ENCODE measurements at regions not wholly inside any gene's neighbourhood (a gene's known extent, or its start where the extent isn't known, plus 50 kb on each side); places are given as distances from the start of the nearest gene placed in this dataset.

DNA sequence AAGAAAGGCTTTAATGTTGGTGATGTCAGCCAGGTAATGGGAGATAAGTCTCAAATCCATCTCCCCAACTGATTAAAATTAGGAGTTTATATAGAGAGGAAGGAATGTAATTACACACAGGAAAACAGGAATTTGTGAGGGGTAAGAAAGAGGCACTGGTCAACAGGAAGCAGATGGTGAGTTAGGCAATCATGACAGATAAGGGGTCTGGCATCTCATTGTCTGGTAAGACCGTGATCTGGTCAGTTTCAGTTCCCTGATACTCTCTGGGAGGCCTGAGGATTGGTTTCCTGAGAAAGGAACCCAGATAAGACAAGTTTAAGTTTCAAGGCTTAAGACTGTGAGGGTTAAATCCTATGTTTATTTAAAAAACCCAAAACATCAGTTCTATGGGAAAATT is 414.7 kb upstream of the ARRDC4 start:
- DNase-seq = peak; percentile 38

DNA sequence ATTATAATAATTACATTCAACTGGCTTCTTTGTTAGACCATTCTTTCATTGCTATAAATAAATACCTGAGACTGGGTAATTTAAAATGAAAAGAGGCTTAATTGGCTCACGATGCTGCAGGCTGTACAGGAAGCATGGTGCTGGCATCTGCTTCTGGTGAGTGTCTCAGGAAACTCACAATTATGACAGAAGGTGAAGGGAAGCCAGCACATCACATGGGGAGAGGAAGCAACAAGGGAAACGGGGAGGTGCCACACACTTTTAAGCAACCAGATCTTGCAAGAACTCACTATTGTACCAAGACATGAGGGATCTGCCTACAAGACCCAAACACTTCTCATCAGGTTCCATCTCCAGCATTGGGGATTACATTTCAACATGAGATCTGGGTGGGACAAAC is 413.1 kb upstream of the ARRDC4 start:
- DNase-seq = no peak

DNA sequence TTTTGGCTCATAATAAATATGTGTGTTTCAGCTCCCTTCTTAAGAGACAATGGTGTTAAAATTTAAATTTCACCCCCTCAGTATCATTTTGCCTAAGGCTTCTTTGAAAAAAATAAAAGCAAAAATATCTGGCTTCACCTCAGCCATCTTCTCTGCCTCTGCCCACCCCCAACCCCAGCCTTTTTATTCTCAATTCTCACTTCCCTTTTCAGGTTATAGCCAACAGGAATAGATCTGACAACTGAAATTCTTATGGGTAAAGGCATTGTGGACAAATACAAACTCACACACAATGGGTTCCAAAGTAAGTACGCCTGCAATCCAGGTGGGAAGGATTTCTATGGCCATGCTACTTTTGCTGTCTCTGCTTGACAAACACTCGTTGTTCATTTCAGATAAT is 399.0 kb upstream of the ARRDC4 start:
- peak; percentile 5 for DNase-seq

DNA sequence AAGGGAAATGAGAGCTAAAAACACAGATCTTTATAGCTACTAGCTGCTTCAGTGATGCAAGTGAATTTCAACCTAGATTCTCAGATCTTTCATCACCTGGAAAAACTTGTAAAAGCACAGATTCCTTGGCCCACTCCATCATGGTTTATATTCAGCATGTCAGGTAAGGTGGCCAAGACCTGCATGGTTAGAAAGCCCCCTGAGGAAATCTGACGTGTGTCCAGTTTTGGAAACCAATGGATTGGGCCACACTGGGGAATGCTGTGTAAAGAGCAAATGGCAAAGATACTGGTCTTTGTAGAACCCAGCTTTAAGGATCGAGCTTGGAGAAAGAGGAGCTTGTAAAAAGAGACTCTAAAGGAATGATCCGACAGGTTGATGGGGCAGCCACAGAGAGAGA is 397.0 kb upstream of the ARRDC4 start:
- no peak for DNase-seq

DNA sequence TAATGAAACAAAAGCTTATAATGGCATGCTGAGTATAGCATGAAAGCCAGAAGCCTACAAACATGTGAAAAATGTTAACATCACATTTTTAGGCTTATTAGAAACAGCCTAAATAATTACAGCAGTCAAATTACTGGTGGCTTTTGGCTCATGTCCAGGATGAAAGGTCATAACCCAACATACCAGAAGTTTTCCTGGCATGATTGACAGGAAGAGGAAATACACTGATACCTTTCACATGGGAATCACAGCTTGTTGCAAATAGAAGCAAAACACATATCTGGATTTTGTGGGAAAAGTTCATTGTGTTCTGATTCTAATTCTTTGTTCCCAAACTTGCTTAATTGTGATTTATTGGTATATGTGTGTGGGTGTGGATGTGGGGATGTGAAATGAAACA is 393.5 kb upstream of the ARRDC4 start:
- DNase-seq = no peak

DNA sequence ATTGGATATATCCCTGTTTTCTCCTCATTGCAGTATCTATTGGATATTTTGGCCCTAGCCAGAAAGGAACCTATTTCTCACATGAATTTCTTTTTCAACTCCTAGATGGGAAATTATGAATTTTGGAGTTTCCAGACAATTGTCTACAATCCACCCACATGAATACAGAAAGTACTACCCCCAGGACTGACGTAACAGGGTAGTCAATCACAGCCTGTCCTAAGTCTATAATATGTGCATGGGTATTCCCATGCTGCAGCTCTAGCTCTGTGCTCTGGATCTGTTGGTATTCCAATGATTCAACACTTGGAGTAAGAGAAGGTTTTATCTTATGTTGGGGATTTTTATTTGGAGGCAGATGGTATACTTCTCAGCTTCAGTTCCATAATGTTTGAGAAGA is 393.1 kb upstream of the ARRDC4 start:
- DNase-seq = no peak

DNA sequence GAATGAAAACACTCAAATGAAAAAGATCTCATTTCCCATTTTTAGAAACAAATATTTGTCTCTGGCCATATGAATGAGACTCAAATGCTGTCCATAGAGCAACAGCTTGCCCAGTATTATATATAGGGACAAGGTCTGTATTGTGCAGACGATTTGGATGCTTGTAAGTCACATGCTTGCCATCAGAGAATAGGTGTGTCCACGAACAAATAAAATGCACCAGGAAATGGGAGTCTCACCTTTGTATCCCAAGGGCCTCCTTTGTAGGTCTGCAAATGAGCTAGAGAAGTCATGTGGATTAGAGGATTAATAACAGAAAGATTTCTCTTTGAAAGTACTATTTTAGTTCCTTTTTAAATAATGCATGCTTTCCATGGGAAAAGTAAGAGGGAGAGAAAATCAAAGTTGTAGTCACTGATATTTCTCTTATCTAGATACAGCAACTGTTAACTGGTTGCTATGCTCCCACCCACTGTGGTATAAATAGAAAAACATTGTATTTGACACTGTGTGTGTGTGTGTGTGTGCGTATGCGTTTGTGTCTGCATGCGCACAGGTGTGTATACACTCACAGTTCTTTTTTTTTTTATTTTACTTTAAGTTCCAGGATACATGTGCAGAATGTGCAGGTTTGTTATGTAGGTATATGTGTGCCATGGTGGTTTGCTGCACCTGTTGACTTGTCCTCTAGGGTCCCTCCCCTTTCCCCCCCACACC is 383.4 kb upstream of the ARRDC4 start:
- DNase-seq = no peak

DNA sequence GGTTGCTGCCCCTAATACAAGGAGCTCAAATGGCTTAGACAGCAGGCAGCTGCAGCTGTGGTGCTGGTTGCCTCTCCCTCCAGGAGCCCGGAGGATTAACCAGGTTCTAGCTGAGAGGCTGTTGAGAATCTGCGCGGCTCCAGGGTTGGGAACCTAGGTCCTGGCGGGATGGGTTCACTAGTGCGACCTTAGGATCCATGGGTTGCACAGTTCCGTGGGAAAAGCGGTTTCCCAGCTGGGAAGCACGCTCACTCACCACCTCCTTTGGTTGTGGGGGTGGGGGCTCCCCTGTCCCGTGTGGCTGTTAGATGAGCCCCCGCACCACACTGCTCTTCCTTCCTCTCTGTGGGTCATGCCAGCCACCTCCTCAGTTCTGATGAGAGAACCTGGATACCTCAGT is 375.1 kb upstream of the ARRDC4 start:
- DNase-seq = no peak

DNA sequence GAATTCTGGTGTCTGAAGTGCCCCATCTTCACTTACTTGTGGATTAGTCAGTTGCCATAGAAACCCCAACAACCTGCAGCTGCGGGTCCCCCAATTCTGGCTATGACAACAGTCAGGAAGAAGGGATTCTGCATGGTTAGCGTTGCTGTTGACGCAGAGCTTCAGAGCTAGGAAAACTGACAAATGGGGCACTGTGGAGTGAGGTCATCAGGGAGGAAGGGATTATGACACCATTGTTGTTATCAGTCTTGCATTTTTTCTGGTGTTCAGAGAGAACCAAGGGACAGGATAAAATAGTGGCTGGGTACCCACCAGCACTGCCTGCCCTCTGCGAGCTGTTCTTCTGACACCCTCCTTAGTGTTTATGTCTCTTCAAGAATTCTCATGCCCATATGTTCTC is 367.7 kb upstream of the ARRDC4 start:
- no peak for DNase-seq

DNA sequence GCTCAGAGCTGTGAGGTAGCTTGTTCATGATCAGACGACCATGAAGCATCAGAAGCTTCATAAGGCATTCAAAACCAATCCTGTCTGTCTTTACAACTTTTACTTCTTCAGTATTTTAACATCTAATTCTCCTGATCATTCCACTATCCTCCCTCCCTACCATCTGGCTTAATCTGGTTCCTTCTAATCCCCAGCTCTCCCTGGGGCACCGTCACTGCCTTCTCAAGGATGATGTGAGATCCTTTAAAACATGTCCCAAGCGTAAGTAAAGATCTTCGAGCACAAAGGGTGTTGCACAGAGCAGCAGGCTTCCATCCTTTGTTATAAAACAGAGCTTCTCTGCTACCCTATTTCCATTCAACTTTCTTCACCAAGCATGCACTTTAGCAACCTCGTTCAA is 362.7 kb upstream of the ARRDC4 start:
- DNase-seq = no peak

DNA sequence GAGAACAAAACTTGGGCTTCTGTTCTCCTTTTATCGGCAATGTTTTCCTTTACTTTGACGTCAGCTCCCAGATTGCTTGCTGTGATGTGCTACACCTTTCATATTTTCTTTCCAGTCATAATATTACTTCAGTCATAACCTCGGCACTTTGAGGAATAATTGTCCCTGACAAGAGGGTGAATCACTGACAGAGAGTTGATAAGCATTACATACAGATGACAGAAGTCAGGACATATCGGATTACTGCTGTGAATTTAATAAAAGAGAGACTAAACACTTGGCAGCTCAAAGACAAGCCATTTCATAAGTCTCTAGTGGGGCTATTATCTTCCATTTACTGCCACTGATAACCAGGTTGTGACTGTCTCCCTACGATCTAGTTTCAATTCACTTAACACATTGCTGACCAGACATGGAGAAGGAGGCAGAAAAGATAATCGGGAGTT is 362.1 kb upstream of the ARRDC4 start:
- no peak for DNase-seq

DNA sequence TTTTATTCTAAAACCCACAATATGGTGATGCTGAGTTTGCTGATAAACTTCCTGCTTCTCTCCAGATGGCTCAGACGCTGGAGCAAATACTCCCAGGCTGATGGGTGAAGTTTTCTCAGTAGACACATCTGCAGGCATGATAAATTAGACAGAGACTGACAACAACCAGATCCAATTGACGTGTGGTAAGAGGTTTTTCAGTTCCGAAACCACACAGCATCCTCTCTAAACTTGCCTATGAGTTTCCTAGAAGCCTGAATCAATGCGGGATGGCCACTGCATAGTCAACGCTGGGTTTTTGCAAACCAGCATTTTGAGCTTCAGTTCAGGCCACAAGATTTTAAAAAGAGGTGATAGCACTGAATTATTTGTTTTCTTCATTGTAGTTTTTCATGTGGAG is 360.3 kb upstream of the ARRDC4 start:
- no peak for DNase-seq

DNA sequence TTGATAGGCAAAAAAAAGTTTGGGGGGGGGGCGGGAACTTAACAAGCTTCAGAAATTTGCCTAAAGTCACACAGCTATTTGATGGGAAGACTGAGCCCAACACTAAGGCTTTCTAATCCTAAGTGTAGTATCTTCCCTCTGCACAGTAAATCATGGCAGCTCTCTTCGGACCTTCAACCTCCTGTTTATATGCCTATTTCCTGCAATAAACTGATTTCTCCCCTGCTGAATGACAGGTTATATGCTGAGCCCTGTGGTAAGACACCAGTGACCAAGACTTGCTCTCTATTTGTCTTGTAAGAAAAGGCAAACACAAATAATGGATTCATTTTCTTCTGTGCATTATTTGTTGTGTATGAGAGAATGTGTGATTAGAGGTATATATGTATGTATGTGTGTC is 355.8 kb upstream of the ARRDC4 start:
- DNase-seq = no peak

DNA sequence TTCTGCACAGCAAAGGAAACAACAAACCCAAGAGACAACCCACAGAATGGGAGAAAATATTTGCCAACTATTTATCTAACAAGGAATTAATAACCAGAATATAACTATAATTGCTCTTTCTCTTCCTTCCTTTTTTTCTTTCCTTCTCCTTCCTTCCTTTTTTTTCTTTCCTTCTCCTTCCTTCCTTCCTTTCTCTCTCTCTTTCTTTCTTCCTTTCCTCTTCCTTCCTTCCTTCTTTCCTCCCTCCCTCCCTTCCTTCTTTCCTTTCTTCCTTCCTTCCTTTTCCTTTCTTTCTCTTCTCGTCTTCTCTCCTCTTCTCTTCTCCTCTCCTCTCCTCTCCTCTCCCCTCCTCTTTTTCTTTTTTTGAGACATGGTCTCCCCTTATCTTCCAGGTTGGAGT is 345.4 kb upstream of the ARRDC4 start:
- no peak for DNase-seq

DNA sequence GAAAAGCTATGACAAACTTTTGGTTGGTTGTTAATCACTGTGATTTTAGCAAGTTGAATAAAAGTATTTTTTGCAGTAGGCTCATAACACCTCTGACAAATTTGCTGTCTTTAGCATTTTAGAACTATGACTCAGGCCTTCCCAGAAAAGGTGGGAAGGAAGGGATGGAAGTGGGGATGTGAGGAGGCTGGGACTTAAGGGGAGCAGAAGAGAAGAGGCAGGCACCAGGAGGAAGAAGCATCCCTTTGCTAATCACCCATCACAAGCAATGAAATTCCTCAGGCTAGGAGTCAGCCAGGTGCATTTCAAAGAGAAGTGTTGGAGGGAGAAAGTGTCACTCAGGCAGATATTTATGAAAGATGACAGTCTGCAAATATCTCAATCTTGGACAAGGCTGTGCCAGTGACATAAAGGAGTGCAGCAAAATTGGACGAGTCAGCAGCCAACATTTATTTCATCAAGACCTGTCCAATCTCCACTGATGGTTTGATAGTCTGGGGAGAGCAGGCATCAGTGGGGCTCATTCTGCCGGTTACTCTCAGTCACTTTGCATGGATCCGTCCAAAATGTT is 337.3 kb upstream of the ARRDC4 start:
- no peak for DNase-seq

DNA sequence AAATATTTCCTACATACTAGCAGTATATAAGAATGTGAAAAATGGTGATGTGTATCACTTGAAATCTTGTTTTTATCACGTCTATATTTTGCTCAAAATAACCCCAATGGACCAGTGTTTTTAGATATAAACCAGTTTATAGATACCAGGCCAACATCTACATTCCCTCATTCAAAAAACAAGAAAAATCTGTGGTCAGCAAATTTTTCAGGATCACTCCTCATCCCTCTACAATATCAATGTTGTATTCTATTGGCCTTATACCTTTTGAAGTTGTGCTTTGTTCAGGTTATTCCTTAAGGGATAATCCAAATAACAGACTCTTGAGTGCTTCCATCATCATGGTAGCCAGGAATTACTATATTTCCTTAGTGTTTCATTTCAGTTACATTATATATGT is 332.9 kb upstream of the ARRDC4 start:
- DNase-seq = no peak

DNA sequence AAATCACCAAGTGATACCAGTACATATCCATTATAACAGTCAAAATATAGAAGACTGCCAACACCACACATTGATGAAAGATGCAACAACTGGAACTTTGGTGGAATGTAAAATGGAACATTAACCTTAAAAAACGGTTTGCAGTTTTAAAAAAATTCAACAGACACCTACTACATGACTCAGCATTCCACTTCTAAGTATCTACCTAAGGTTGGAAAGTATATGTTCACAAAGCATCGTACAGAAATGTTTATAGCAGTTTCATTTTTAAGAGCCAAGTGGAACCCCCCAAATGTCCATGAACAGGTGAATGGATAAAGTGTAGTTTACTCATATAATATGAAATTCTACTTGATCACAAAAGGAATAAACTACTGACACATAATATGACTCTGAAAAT is 314.7 kb upstream of the ARRDC4 start:
- no peak for DNase-seq

DNA sequence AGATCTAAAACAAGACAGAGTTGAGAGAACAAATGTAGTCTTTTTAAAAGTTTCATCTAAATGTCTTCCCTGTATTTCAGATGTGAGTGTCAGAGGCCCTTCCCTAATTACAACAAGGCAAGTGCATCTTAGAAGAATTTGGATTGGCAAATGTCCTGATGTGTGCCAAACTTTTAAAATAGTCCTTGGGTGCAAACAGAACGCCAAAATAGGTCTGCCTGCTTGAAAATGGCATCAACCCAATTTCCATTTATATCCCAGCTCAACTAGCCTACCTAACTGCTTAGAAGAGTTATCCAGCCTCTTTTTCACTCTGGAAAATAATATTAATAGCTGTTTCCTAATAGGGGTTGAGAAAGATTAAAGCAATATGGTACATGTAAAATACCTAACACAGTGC is 311.8 kb upstream of the ARRDC4 start:
- no peak for DNase-seq

DNA sequence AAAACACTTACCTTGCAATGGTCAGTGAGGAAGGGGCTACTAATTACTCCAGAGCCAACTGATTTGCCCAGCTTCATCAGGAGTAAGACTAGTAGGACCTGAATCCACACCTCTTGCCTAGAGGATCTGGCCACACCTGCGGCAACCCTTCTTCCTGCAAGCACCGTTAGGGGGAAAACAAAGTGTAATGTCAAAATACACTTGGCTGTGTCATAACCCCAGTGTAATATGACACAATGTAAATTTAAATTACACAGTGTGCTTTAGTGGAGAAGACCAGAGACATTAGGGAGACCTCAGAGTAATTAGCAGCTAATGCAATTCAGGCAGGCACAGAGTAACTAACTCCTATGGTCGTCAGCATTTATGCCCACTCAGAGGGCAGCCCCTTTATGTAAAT is 308.5 kb upstream of the ARRDC4 start:
- no peak for DNase-seq

DNA sequence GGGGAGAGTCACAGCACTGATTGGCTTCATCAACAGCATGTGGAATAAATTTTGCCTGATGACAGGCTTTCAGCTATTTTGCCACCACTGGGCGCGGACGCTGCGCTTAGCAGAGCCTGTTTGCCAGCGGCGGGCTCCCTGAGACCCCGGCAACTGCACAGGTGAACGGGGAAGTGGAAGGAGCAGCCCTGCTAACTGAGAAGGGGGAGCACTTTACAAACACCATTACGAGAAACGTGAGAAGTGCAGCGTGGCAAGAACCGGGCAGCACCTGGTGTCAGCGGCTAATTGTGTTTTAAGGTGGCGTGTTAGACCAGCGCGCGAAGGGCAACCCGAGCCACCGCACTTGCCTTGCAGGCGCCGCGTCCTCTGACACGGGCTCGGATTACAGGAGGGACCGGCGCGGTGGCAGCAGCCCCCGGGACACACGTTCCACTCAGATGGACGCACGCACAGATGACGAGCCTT is 307.8 kb upstream of the ARRDC4 start:
- no peak for DNase-seq

DNA sequence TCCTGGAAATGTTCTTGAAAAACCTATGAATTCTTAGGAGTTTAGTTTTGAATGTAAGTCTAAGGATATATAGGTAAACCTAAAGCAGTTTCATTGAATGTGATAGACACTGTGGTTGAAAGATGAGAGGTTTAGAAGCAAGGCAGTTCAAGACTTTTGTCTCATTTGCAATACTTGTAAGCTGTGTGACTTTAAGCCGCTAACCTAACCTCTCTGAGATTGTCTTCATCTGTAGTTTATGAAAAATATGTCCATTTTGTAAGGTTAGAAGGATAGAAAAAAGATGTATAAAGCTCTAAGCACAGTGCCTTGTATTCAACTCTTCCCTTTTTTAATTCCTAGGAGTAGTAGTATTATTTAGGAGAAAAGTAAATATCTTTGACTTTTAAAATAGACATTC is 306.6 kb upstream of the ARRDC4 start:
- no peak for DNase-seq

DNA sequence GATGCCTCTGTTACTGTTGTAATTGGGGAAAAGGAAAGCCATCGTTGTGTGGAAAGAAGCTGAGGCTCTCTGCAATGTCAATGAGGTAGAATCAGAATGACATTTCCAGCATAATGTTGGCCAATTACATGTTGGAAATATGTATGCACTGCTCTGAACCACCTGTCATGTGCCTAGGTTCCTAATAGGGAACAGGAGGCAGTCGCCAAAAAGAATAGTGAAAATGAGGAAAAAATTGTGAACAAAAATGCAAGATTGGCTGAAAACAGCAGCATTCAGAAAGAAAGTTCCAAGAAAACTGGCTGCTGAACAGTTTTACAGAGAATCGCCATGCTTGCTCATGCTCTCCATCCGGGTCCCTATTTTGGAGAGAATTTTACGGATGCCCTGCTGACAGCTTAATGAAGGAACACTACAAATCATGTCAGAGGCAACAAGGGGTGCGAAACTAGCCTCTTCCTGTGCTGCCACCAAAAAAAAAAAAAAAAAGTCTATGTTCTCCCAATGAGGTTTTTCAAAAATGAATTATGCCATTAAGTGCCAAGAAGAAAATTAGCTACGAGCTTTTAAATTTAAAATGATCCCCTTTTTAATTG is 305.9 kb upstream of the ARRDC4 start:
- DNase-seq = no peak

DNA sequence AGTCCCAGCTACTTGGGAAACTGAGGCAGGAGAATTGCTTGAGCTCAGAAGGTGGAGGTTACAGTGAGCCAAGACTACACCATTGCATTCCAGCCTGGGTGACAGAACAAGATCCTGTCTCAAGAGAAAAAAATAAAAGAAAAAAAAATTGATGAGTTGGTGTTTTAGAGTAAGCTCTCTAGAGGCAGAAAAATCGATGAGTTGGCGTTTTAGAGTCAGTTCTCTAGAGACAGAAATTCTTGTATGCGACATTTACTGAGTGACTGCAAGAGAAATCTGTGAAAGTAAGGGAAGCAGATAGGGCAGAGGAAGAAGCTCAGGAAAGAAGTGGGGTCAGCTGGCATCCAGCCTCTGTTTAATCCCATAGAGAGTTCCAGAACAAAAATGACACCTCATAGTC is 298.7 kb upstream of the ARRDC4 start:
- DNase-seq = no peak

DNA sequence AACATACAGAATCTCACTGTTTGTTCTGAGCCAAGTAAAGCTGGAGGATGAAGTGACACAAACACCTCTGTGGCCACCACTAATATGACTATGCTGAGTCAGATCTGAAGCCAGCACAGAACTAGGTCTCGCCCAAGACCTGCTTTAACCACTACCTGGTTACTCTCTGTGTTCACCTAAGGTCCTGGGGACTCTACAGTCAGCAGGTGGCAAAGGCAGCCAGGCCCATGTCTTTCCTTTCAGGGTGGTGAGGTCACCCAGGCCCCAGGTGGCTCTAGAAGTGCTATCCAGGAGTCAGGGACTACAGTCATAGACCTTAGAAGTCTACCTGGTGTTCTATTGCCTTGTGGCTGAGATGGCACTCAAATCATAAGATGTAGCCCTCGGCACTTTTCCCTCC is 287.9 kb upstream of the ARRDC4 start:
- DNase-seq = no peak

DNA sequence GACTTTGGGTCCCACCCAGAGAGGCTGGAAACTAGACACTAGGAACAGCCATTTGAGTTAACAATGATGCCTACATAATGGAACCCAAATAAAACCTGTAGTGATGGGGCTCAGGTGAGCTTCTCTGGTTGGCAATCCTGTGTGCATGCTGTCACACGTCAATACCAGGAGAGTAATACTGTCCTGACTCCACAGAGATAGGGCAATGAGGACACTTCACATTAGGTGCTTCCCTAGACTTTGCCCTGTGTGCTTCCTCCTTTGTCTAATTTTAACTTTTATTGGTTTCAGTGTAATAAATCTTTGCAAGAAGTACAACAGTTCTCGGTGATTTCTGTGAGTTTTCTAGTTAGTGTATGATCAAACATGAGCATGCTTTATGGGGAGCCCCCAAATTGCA is 281.8 kb upstream of the ARRDC4 start:
- no peak for DNase-seq
